Right atrium auricular region (tissue), 2 donors: ENCODE measurements at regions not wholly inside any gene's neighbourhood (a gene's known extent, or its start where the extent isn't known, plus 50 kb on each side); places are given as distances from the start of the nearest gene placed in this dataset.

ENCODE experiments used
- DNase-seq: peaks from one replicate; pipeline ENCODE4 v3.0.0-alpha.2; 2019; ENCODE audit warnings: low spot score
- H3K27ac ChIP-seq, 2 donors: fragments of 200-600 bp; sonication (generic); 1 replicate in 1 of 2; 2 replicates in 1 of 2; pipeline ENCODE4 v1.5.1; 2016 to 2019
- H3K27me3 ChIP-seq, 2 donors: fragments of 200-600 bp; sonication (generic); one replicate each; pipeline versions ENCODE4 v1.5.1 to v1.6.0; 2017 to 2019
- H3K36me3 ChIP-seq: fragments of 200-600 bp; sonication (generic); one replicate; pipeline ENCODE4 v1.5.1; 2016
- H3K4me1 ChIP-seq, 2 donors: fragments of 200-600 bp; sonication (generic); one replicate each; pipeline versions ENCODE4 v1.5.1 to v1.6.0; 2017 to 2019
- H3K4me3 ChIP-seq, 2 donors: fragments of 200-600 bp; sonication (generic); 1 replicate in 1 of 2; 2 replicates in 1 of 2; pipeline ENCODE4 v1.5.1; 2017 to 2019; ENCODE audit warnings: mild to moderate bottlenecking in 1 of 2, moderate library complexity in 1 of 2
- H3K9me3 ChIP-seq, 2 donors: fragments of 200-600 bp; sonication (generic); one replicate each; pipeline ENCODE4 v1.5.1; 2019
- TF ChIP-seq, protein P1 (sequence below), 2 donors: fragments of 200-600 bp; sonication (generic); IDR thresholded peaks; one replicate each; pipeline ENCODE4 v1.5.1; 2019; ENCODE audit warnings: antibody characterized with exemption in 2 of 2

DNA sequence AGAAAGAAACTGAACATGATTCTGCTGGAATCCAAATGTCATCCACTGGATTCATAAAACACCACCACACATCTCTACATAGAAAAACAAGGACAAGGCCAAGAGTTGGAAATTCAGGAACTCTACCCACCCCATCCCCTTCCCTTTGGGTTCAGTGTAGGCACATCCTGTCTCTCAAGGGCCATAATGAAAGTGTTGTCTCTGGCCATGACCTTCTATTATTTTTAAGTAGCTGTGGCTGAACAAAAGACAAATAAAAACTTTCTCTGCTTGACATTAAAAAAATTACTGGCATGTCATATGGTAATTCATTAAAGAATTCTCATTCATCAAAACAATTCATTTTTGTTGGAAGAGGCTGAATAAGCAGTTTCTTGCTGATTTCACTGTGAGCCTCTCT is 54.9 kb upstream of the ZBTB18 start:
- Histone ChIP-seq H3K4me1 (no peaks in the 10 kb centered on the region), H3K36me3 (no peaks in the 10 kb centered on the region), H3K9me3 (no peaks in the 10 kb centered on the region), H3K27ac (no peak overlapping the region), H3K4me3 (no peak overlapping the region), H3K27me3 (no peaks in the 10 kb centered on the region)
- TF ChIP-seq, protein P1, sequence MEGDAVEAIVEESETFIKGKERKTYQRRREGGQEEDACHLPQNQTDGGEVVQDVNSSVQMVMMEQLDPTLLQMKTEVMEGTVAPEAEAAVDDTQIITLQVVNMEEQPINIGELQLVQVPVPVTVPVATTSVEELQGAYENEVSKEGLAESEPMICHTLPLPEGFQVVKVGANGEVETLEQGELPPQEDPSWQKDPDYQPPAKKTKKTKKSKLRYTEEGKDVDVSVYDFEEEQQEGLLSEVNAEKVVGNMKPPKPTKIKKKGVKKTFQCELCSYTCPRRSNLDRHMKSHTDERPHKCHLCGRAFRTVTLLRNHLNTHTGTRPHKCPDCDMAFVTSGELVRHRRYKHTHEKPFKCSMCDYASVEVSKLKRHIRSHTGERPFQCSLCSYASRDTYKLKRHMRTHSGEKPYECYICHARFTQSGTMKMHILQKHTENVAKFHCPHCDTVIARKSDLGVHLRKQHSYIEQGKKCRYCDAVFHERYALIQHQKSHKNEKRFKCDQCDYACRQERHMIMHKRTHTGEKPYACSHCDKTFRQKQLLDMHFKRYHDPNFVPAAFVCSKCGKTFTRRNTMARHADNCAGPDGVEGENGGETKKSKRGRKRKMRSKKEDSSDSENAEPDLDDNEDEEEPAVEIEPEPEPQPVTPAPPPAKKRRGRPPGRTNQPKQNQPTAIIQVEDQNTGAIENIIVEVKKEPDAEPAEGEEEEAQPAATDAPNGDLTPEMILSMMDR (IDR thresholded peaks at IDR 0.05): no peak
- no peak for DNase-seq

- Histone ChIP-seq H3K9me3 (no peaks in the 10 kb centered on the region), H3K27ac (no peak overlapping the region), H3K36me3 (no peaks in the 10 kb centered on the region), H3K4me1 (no peaks in the 10 kb centered on the region), H3K27me3 (no peaks in the 10 kb centered on the region), H3K4me3 (no peak overlapping the region)
- DNase-seq: no peak
- TF ChIP-seq, protein P1 (IDR thresholded peaks at IDR 0.05): no peak
These were observed 59.4 kb upstream of the ZBTB18 start for GRCh38 chr1:243991650-243992049.

- no peaks in the 10 kb centered on the region for H3K9me3 ChIP-seq
- H3K4me3 ChIP-seq: no peak overlapping the region
- no peaks in the 10 kb centered on the region for H3K4me1 ChIP-seq
- H3K36me3 ChIP-seq: no peaks in the 10 kb centered on the region
- TF ChIP-seq, protein P1 (IDR thresholded peaks at IDR 0.05): no peak
- H3K27ac ChIP-seq: no peak overlapping the region
- DNase-seq: no peak
- no peaks in the 10 kb centered on the region for H3K27me3 ChIP-seq
These were observed 66.3 kb upstream of the ZBTB18 start for GRCh38 chr1:243984788-243985187.

DNA sequence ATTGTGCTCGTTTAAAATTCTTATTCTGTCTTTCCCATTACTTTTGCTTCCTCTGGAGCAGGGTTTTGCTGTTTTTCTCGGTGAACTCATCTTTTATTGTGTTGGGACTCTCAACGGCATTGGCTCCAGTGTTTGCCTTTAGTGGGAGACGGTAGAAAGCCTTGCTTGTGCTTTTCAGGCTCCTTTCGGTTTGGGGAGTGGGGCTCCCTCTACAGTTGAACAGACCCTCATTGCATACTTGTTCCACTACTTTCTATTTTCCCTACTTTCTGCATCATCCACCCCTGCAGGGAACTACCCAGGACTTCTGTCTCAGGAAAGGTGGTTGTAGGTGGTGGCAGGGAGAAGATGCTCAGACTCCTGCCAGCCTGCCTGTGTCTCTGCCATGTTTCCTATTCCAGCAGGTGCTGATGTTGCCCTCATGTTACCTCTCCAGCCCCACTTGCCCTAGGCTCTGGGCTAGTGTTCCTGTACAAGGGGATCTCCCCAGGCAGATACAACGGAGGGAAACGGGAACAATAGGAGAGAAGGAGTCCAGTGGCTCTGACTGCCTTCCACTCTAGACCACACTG is 68.5 kb upstream of the ZBTB18 start:
- TF ChIP-seq, protein P1 (IDR thresholded peaks at IDR 0.05): no peak
- no peaks in the 10 kb centered on the region for H3K4me1 ChIP-seq
- H3K4me3 ChIP-seq: no peak overlapping the region
- no peaks in the 10 kb centered on the region for H3K9me3 ChIP-seq
- DNase-seq: no peak
- no peak overlapping the region for H3K27ac ChIP-seq
- H3K36me3 ChIP-seq: no peaks in the 10 kb centered on the region
- H3K27me3 ChIP-seq: no peaks in the 10 kb centered on the region

DNA sequence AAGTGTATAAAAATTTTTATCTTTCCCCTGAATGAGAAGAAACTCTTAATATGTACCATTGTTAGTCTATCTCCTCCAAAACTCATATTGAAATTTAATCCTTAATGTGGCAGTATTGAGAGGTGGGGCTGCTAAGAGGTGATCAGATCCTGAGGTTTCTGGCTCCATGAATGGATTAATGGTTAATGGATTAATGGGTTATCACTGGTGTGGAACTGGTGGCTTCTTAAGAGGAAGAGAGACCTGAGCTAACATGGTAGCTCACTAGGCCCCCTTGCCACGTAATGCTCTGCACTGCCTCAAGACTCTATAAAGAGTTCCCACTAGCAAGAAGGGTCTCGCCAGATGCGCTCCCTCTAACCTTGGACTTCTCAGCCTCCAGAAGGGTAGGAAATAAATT is 70.6 kb upstream of the ZBTB18 start:
- H3K36me3 ChIP-seq: no peaks in the 10 kb centered on the region
- H3K4me3 ChIP-seq: no peak overlapping the region
- no peaks in the 10 kb centered on the region for H3K27me3 ChIP-seq
- TF ChIP-seq, protein P1 (IDR thresholded peaks at IDR 0.05): no peak
- no peak for DNase-seq
- no peaks in the 10 kb centered on the region for H3K4me1 ChIP-seq
- H3K9me3 ChIP-seq: no peaks in the 10 kb centered on the region
- no peak overlapping the region for H3K27ac ChIP-seq

DNA sequence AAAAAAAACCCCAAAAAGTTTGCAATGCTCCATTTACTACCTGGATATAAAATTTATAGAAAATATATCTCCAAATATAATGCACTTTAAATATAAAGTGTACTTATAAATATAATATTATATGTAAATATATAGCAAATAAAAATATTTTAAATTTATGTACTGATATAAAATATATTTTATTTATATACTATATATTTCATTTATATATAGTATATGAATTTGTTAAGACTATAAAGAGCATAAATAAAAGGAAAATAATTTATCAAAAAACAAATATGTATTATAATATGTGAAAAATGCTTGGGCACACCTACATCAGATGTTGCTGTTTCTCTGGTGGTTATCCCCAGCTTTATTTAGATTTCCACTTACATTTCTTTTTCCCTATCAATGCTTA is 71.0 kb upstream of the ZBTB18 start:
- Histone ChIP-seq H3K4me1 (no peaks in the 10 kb centered on the region), H3K27me3 (no peaks in the 10 kb centered on the region), H3K27ac (no peak overlapping the region), H3K9me3 (no peaks in the 10 kb centered on the region), H3K4me3 (no peak overlapping the region), H3K36me3 (no peaks in the 10 kb centered on the region)
- TF ChIP-seq, protein P1 (IDR thresholded peaks at IDR 0.05): no peak
- DNase-seq: no peak
